ENCODE measurements at regions not wholly inside any gene's neighbourhood (a gene's known extent, or its start where the extent isn't known, plus 50 kb on each side); places are given as distances from the start of the nearest gene placed in this dataset.

DNA sequence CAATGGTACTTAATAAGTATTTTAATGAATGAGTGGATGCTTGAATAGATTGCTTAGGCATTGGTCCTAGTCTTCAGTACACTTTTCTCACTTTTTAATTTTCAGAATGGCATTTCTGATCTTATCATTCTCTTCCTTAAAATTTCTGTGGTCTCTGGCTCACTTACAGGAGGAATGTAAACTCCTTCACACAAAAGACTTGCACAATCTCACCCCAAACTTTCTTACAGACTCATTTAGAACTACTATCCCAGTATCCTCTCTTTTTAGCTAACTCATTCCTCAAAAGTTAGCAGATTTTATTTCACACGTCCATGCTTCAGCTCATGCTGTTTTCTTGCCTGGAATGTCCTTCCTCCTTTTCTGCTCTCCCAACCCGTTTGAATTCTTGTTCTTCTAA lies 350.1 kb downstream of the GRXCR1 start:
- no peak for DNase-seq (ENCODE audit: extremely low read depth in 1 of 2, low read depth in 1 of 2)

DNA sequence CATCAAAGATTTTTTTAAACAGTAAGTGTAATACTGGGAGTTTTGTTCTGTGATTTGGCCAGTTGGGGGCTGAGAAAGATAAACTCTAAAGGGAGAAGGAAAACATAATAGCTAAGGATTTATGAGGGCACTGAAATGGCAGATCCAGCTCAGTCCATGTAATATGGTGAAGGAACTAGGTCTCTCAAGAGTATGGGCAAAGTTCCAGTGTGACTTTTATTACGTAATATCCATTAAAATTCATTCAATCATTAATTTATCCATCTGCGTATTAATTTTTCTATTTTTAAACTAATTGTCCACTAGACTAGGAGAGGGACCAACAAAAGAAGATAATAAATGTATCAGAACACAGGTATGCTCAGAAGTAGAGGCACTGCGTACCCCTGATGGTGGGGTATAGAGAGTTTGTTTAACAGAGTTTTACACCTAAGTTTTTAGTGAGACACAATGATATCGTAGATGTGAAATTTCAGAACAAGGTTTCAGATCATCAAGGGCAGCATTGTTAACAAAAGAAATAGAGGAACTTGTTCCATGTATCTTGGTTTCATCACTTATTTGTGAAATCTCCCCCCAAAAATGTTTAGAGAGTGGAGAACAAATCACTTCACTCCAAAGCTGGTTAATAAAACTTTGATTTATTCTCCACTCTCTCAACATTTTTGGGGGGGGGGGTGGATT lies 351.1 kb downstream of the GRXCR1 start:
- no peak for DNase-seq (ENCODE audit: extremely low read depth in 1 of 2, low read depth in 1 of 2)

DNA sequence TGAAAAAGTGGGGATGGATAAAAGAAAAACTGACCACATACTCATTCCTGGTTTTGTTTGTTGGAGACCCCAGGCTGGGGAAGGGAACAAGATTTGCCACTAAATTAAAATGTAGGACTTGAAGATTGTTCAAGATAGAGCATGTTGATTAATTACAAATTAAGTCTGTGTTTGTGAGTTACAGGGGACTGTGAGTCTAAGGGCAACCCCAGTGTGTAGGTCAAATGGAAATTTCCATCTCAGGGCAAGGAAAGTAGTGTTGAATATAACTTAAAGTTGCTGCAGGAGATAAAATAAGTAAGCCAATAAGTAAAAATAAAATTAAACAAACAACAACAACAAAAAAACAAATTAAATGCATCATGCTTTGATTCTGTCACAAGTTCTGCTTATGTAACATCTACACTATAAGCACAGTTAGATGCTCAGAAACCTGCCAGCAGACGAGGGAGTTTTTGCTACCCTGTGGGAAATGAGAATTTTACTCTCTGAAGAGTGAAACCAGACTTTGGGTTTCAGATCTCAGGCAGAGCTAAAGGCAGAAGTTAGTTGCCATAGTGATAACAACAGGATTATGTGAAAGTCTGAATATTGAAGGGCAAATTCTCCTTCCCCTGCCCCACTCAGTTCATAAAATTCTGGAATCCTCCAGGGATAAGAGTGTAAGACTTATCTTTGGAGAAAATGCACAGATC lies 352.3 kb downstream of the GRXCR1 start:
- no peak for DNase-seq (ENCODE audit: extremely low read depth in 1 of 2, low read depth in 1 of 2)

DNA sequence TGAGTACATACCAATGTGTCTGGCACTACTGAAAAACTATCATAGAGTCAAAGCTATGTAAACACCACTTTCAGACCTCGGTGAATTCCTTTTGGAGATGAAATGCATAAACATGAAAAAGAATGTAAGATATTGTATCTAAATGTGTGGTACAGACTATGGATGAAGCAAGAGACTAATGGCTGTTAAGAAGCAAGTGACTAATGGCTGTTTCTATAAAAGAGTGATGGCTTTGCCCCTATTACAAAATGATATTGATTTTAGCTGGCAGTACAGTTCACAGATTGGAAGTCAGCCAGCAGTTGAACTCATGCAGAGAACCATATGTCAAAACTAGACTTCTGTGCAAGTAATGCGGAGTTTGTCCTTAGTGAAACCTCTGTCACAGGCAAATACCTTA lies 359.3 kb downstream of the GRXCR1 start:
- no peak for DNase-seq (ENCODE audit: extremely low read depth in 1 of 2, low read depth in 1 of 2)

DNA sequence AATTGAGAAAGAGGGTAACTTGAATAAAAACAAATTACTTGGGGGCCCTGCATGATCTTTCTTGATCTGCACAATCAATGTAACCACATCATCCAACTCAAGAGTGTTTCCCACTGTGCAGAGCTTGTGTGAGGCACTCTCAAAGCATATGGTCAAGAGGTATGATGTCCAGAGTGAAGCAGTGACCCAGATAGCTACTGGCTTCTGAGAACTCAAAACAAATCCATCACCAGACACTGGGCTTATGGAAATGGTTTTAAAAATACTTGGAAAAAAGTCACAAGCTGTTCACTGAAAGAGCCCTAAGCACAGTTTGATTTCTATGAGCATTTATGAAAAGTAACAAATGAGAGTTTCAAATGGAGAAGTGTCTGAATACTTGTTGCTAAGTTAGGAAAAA lies 361.0 kb downstream of the GRXCR1 start:
- no peak for DNase-seq (ENCODE audit: extremely low read depth in 1 of 2, low read depth in 1 of 2)

DNA sequence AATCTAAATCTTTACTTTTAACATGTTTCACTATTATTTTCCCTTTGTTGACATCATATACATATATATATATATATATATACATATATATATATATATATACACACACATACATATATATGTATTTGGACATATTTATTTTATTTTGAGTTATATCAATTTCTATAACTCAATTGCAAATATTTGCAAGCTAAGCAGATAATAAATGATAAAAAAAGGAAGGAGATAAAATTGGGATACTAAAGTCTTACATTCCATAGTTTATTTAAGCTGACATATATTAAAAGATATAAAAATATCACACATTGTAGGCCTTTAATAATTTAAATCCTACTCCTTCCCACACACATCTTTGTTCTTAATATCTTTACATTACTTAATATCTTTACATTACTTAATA lies 372.2 kb downstream of the GRXCR1 start:
- no peak for DNase-seq (ENCODE audit: extremely low read depth in 1 of 2, low read depth in 1 of 2)

DNA sequence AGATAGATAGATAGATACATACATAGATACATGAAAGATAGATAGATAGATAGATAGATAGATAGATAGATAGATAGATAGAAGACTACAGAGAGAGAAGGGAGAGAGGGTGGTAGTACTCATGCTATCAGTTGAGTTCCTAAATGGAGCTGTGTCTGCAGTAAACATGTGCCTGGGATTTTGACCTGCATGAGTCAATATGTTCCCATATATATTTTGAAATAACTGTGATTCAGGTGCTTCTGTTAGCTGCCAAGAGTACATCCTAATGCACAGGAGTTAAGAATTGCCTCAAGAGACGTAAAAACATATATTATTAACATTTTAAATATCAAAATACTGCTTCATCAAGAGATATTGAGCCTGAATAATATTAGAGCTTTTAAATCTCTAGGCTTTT lies 379.4 kb downstream of the GRXCR1 start:
- no peak for DNase-seq (ENCODE audit: extremely low read depth in 1 of 2, low read depth in 1 of 2)

DNA sequence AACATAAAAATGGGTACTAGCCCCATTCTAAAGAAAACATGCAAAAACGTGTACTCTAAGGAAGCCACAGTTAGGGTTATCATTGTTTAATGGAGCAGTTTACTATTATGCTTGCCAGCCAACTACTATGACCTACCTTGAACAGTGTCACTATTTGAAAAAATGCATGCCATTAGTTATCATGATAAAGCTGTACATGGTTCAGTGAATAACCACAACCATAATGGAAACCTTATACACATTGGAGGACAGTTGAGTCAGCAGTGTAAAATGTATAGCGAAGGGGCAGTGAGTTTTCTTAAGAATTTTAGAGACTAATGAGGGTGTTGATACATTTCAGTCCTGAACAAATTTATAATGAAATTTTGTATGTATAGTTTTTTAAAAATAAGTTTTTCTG lies 381.9 kb downstream of the GRXCR1 start:
- no peak for DNase-seq (ENCODE audit: extremely low read depth in 1 of 2, low read depth in 1 of 2)

DNA sequence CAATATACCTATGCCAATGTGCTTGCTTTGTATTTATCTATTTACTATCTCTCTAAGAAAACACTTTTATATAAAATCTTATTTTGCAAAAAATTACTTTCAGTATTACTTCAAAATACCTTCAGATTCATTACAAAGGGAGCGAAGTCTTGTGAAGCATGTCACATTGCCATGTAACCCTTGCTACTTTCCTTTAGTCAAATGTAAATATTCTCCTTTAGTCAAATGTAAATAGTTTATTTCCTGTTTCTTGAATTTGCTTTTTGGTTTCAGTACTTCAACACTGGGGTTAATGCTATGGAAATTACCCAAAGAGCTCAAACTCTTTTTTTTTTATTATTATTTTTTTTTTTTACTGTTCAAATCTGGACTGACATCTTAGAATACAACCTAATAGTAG lies 383.3 kb downstream of the GRXCR1 start:
- DNase-seq (ENCODE audit: extremely low read depth in 1 of 2, low read depth in 1 of 2) = no peak

DNA sequence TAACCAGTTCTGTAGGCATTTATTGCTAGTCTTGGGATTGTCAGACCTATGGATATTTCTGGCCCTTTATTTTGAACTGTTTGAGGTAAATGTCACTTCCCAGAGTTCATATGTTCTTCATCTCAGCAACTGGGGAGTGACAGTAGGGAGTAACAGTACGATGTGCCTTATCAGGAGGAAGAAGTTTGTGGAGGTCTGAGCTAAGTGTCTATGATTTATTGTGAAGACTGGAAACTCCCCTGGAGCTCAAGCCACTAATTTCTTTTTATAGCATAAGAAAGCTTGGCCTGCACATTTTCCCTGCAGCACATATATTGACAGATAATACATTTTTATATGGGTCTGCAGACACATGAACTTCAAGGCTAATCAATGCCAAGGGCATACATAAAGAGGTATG lies 383.8 kb downstream of the GRXCR1 start:
- no peak for DNase-seq (ENCODE audit: extremely low read depth in 1 of 2, low read depth in 1 of 2)

DNA sequence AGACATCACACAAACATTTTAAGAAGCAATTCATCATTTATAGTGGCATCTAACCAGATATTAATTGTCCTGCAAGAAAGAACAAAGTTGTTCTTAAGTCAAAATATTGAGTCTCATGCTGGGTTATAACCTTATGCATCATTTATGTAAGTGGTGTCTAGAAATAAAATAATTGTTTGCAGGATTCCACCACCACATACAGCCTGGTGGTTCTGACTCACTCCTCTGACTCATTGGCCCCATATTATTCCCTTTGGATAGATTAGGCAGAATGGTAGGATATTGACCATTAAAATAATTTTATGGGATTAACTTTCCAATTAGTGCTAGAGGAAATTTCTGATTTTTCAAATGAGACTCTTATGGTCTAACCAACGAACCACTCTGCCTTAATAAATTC lies 384.5 kb downstream of the GRXCR1 start:
- no peak for DNase-seq (ENCODE audit: extremely low read depth in 1 of 2, low read depth in 1 of 2)

DNA sequence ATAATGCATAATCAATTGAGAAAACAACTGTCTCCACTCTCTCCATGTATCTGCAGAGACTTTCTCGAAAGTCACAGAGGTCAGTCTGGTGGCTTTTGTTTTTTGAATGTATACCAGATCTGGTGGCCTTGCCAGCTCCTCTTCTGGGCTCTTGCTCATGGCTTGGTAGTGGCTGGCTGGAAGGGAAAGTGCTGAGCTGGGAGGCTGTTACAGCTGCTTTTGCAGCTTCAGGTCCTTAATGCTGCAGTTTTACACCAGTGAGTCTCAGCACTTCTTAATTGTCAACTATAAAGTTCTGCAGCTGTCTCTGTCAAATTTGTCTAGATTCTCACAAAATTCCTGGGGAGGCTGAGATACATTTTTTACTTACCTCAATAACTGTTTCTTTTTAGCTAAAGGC lies 390.0 kb downstream of the GRXCR1 start:
- no peak for DNase-seq (ENCODE audit: extremely low read depth in 1 of 2, low read depth in 1 of 2)

DNA sequence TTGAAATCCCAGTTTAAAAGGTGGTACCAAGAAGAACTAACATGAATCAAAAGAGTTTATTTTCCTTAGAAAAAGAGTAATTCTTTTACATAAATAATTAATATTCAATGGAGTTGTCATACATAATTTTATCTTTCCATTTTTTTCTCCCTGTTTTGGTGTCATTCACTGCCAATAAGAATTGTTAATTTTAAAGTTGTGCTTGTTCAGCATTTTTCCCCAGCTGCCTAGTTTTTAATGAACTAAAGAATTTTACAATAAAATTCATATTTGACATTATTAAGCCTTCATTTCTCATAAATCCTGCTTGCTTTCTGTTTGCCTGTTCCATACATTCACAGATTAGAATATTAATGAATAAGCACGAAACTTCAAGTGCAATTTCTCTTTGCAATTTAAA lies 393.6 kb downstream of the GRXCR1 start:
- DNase-seq (ENCODE audit: extremely low read depth in 1 of 2, low read depth in 1 of 2) = no peak

DNA sequence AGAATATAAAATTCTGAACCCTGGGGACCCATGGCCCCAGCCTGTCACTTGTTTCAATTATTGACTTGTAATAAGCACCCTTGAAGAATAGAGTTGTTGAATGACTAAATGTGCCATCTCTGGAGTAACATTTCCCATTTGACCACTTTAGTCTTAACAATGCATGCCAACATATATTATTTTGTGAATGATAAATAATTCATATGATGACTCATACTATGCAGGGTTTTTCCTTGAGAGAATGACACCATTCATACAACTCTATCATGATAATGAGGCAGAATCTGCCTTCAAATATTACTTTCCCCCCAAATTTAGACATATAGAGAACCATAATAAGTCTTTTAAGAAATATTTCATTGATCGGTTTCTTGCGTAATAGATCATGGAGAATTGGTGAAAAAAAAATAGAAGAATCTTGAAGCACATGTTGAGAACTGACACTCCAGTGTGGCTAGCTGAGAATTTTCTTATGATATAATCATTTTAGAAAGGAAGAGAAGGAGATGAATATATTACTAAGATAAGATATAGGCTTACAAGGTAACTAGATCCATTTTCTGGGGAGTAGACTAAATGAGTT lies 404.5 kb downstream of the GRXCR1 start:
- DNase-seq (ENCODE audit: extremely low read depth in 1 of 2, low read depth in 1 of 2) = no peak

DNA sequence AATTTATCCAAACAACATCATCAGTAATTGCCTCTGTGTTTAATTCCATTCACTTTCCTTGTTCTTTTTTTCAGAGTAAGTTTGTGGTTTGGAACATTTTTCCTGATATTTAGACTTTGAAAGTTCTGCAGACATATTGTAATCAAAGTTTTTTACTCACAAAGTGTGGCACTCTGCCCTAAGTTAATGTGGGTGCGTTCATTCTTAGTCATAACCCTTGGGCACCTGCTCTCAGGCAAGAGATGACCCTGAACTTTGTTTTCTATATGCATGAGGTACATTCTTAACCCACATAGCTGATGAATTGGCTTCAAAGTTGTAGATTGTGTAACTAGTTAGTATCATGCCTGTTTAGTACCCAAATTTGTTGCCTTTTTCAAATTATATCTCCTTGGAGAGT lies 424.3 kb downstream of the GRXCR1 start:
- no peak for DNase-seq (ENCODE audit: extremely low read depth in 1 of 2, low read depth in 1 of 2)

DNA sequence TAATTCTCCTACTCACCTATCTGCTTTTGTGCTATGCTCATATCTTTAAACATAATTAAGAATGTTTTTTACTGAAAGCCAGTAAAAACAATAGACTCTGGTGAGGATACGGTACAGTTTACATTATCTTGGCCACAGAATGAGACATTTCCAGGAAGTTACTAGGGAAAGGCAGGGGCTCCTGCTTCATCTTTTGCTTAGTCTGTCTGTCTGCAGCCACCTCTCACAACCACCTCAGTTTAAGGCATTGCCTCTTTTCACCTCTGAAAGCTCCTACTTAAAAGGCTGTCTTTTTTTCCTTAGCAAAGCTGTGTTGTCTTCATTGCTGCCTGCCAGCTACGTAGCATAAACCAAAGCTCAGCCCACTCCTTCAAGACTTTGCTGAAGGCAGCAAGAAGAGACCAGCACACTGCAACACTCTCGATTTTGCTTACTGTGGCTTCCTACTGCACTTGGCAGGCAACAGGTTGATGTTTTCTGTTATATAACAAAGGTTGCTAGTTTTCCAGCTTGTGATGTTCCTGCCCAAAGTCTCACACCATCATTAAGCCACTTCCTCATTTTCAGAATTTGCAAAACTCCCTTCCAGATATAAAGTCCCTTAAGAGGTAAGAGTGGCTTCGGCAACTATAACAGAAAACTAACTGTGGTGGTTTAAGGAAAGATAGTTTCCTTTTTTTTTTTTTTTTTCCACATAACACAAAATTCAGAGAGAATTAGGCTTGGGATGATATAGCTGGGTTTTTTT lies 432.9 kb downstream of the GRXCR1 start:
- DNase-seq (ENCODE audit: extremely low read depth in 1 of 2, low read depth in 1 of 2) = no peak

DNA sequence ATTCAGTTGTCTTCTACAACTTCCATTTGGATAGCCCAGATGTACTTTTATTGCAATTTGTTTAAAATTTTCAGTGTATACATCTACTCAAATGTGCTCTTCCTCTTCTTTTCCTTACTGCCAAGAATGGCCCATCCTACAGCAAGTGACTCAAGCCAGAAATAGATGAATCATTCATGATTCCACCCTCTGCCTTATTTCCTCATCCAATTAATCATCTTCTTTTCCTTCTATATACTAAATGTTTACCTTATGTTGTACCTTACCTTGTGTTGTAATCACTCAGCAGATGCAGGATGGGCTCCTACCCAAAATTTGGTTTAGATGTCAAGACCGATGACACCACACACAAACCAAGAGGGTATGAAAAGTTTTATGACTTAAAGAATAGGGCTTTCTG lies 437.8 kb downstream of the GRXCR1 start:
- DNase-seq (ENCODE audit: extremely low read depth in 1 of 2, low read depth in 1 of 2) = no peak

DNA sequence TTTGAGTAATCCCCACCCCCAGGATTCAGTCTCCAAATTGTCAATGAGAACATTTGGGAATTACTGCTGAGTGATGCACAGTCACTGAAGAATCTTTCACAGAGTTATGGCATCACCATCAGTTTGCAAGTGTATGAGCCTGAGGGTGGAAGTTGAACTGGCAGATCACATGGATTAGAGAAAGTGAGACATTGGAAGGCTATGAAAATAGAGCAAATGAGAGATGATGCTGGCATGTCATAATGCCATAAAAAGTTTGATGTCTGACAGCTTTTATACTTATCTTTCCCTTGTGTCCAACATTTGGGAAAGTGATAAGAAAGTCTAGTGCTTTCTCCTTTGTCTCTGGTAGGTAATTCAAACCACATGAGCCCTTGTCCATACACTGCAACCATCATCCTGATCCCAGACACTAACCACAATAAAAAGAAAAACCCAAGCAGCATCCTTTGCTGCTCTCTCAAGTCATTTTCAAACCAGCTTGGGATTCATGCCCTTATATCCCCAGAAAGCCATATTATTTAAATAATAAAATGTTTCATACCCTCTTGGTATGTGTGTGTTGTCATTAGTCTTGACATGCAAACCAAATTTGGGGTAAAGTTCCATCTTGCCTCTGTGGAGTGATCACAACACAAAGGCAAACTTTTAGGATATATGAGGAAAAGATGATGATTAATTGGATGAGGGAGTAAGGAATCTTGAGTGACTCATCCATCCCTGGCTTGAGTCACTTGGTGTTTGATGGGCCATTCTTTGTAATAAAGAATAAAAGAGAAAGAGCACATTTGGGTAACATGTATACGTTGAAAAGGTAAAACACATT lies 438.9 kb downstream of the GRXCR1 start:
- no peak for DNase-seq (ENCODE audit: extremely low read depth in 1 of 2, low read depth in 1 of 2)

DNA sequence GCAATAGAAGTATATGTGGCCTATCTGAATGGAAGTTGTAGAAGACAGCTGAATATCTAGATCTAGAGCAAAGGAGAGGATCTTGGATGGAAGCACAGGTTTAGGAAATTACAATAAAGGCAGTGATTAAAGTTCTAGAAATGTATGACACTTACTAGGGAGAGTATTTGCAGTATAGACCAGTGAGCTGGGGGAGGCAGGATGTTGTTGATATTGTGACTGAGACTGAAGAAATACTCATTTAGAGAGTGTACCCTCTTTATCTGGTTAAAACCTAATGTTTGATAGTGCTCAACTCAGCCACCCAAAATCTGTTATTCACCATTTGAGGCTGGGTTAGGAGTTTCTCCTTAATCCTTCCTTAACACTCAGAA lies 439.5 kb downstream of the GRXCR1 start:
- no peak for DNase-seq (ENCODE audit: extremely low read depth in 1 of 2, low read depth in 1 of 2)

DNA sequence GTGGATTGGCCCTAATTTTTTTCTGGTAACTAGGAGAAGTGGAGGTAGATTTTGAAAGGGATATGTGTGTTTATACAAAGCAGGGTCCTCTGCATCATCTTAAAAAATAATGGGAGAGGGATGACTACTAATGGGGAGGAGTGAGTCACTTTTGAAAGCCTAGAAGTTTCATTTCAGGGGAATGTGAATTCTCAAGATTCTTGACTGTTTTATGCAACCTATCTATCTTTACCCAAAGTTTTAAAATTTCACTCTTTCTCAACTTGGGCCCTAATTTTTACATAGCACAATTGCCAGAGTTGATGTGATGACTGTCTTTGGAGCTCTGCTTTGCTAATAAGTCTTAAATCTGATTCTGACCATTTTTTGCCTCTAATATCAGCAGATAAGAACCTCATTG lies 445.2 kb downstream of the GRXCR1 start:
- no peak for DNase-seq (ENCODE audit: extremely low read depth in 1 of 2, low read depth in 1 of 2)

DNA sequence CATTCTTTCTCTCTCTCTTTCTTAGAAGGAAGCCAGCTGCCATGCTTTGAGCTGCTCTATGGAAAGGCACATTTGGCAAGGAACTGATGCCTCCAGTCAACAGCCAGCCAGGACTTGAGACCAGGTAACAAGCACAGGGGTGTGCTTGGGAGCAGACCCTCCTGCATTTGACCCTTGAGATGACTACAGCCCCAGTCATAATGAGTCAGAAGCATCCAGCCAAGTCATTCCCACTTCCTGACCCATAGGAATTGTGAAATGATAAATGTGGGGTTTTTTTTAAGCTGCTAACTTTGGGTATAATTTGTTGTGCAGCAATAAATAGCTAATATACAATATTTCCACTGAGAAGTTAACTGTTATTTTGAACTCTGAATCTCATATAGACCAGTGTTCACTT lies 446.9 kb downstream of the GRXCR1 start:
- DNase-seq (ENCODE audit: extremely low read depth in 1 of 2, low read depth in 1 of 2) = no peak

Measured in stimulated activated CD8-positive, alpha-beta memory T cell treated with anti-CD3 and anti-CD28 coated beads, Interleukin-7, amount 100 ng/mL, for 48 hours (primary cell).